AG10803 (cell line): ENCODE measurements at regions not wholly inside any gene's neighbourhood (a gene's known extent, or its start where the extent isn't known, plus 50 kb on each side); places are given as distances from the start of the nearest gene placed in this dataset.
"Not testable (repeated sequence)": the region's sequence is repeated elsewhere in the genome, so short reads cannot be mapped to it uniquely, and the experiment has no call there.

Experiments used
- DNase-seq: peaks from one replicate; pipeline ENCODE4 v3.0.0; 2010; ENCODE audit warnings: low read depth
- H3K4me3 ChIP-seq: 2 replicates; pipeline ENCODE4 v1.5.1; 2011; ENCODE audit warnings: mild to moderate bottlenecking, low read length, control low read depth
- TF ChIP-seq, protein P1 (sequence below): conservative IDR thresholded peaks from 2 replicates; pipeline ENCODE4 v1.5.1; 2011; ENCODE audit warnings: mild to moderate bottlenecking, low read length, control low read depth, inconsistent platforms

DNA sequence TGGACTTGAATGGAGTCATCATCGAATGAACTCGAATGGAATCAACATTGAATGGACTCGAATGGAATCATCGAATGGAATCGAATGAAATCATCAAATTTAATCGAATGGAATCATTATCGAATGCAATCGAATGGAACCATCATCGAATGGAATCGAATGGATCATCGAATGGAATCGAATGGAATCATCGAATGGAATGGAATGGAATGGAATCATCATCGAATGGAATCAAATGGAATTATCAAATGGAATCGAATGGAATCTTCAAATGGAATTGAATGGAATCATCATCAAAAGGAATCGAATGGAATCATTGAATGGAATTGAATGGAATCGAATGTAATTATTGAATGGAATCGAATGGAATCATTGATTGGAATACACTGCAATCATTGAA lies 610.3 kb downstream of the TP53TG3F start:
- DNase-seq, H3K4me3 ChIP-seq: not testable (repeated sequence)

DNA sequence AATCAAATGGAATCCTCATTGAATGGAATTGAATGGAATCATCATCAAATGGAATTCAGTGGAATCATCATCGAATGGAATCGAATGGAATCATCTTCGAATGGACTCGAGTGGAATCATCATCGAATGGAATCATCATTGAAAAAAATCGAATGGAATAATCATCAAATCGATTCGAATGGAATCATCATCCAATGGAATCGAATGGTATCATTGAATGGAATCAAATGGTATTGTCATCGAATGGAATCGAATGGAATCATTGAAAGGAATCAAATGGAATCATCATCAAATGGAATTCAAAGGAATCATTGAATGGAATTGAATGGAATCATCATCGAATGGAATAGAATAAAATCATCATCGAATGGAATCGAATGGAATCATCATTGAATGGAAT lies 619.3 kb downstream of the TP53TG3F start:
- peak; percentile 14 for DNase-seq

DNA sequence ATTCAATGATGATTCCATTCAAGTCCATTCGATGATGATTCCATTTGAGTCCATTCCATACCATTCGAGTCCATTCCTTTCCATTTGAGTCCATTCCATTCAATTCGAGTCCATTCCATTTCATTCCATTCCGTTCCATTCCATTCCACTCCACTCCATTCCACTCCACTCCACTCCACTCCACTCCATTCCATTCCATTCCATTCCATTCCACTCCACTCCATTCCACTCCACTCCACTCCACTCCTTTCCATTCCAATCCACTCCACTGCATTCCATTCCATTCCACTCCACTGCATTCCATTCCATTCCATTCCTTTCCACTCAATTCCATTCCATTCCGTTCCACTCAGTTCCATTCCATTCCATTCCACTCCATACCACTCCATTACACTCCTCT lies 625.6 kb downstream of the TP53TG3F start:
- H3K4me3 ChIP-seq, DNase-seq: not testable (repeated sequence)

More for the DNA sequence above, 619.3 kb downstream of the TP53TG3F start:
- no peak overlapping the region for H3K4me3 ChIP-seq
- TF ChIP-seq, protein P1, sequence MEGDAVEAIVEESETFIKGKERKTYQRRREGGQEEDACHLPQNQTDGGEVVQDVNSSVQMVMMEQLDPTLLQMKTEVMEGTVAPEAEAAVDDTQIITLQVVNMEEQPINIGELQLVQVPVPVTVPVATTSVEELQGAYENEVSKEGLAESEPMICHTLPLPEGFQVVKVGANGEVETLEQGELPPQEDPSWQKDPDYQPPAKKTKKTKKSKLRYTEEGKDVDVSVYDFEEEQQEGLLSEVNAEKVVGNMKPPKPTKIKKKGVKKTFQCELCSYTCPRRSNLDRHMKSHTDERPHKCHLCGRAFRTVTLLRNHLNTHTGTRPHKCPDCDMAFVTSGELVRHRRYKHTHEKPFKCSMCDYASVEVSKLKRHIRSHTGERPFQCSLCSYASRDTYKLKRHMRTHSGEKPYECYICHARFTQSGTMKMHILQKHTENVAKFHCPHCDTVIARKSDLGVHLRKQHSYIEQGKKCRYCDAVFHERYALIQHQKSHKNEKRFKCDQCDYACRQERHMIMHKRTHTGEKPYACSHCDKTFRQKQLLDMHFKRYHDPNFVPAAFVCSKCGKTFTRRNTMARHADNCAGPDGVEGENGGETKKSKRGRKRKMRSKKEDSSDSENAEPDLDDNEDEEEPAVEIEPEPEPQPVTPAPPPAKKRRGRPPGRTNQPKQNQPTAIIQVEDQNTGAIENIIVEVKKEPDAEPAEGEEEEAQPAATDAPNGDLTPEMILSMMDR = no peak

DNA sequence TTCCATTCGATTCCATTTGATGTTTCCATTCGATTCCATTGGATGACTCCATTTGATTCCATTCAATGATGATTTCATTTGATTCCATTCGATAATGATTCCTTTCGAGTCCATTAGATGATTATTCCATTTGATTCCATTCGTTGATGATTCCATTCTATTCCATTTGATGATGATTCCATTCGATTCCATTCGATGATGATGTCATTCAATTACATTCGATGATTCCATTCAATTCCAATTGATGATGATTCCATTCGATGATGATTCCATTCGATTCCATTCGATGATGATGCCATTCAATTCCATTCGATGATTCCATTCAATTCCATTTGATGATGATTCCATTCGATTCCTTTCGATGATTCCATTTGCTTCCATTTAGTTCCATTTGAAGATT lies 635.6 kb downstream of the TP53TG3F start:
- not testable (repeated sequence) for H3K4me3 ChIP-seq, DNase-seq

DNA sequence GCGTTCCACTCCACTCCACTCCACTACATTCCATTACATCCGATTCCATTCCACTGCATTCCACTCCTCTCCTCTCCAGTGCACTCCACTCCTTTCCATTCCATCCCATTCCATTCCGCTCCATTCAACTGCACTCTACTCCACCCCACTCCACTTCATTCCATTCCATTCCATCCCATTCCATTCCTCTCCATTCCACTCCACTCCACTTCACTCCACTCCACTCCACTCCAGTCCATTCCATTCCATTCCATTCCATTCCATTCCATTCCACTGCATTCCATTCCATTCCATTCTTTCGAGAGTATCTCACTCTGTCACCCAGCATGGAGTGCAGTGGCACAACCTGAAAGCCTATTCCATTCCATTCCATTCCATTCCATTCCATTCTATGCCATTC lies 637.5 kb downstream of the TP53TG3F start:
- H3K4me3 ChIP-seq, DNase-seq: not testable (repeated sequence)

DNA sequence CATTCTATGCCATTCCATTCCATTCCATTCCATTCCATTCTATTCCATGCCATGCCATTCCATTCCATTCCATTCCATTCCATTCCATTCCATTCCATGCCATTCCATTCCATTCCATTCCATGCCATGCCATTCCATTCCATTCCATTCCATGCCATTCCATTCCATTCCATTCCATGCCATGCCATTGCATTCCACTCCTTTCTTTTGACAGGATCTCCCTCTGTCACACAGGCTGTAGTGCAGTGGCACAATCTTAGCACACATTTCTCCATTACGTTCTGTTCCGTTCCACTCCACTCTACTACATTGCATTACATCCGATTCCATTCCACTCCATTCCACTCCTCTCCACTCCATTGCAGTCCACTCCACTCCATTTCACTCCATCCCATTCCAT lies 637.9 kb downstream of the TP53TG3F start:
- DNase-seq = peak; percentile 4
- not testable (repeated sequence) for H3K4me3 ChIP-seq

DNA sequence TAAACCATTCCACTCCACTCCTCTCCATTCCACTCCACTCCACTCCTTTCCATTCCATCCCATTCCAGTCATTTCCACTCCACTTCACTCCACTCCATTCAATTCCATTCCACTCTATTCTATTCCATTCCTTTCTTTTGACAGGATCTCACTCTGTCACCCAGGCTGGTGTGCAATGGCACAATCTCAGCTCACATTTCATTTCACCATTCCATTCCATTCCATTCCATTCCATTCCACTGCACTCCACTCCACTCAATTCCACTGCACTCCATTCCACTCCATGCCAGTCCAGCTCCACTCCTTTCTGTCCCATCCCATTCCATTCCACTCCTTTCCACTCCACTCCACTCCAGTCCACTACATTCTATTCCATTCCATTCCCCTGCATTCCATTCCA lies 638.6 kb downstream of the TP53TG3F start:
- not testable (repeated sequence) for DNase-seq, H3K4me3 ChIP-seq

DNA sequence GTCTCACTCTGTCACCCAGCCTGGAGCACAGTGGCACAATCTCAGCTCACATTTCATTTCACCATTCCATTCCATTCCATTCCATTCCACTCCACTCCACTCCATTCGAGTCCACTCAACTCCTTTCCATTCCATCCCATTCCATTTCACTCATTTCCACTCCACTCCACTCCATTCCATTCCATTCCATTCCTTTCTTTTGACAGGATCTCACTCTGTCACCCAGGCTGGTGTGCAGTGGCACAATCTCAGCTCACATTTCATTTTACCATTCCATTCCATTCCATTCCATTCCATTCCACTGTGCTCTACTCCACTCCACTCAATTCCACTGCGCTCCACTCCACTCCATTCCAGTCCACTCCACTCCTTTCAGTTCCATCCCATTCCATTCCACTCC lies 639.6 kb downstream of the TP53TG3F start:
- H3K4me3 ChIP-seq, DNase-seq: not testable (repeated sequence)
